GM18511 (cell line): ENCODE measurements at regions not wholly inside any gene's neighbourhood (a gene's known extent, or its start where the extent isn't known, plus 50 kb on each side); places are given as distances from the start of the nearest gene placed in this dataset.
"Not testable (repeated sequence)": the region's sequence is repeated elsewhere in the genome, so short reads cannot be mapped to it uniquely, and the experiment has no call there.

Source experiments
- ATAC-seq: cut with Tn5 transposase; IDR thresholded peaks from one replicate; pipeline ENCODE4 v1.9.1; 2021; ENCODE audit warnings: mild to moderate bottlenecking, moderate library complexity; ENCODE audit not compliant: unreplicated experiment

GRCh38 chr3:59374091-59374817 lies 324.4 kb upstream of the CFAP20DC start:
- ATAC-seq: no peak

- no peak for ATAC-seq
Observed at GRCh38 chr3:59372346-59372745, 322.5 kb upstream of the CFAP20DC start.

- ATAC-seq: no peak
Observed at GRCh38 chr3:59368900-59369675, 319.3 kb upstream of the CFAP20DC start.

- no peak for ATAC-seq
Observed at GRCh38 chr3:59367150-59367549, 317.3 kb upstream of the CFAP20DC start.

GRCh38 chr3:59366218-59366617 lies 316.4 kb upstream of the CFAP20DC start:
- no peak for ATAC-seq

- no peak for ATAC-seq
Observed at GRCh38 chr3:59364496-59364895, 314.7 kb upstream of the CFAP20DC start.

- ATAC-seq: not testable (repeated sequence)
Observed at GRCh38 chr3:59360312-59360711, 310.5 kb upstream of the CFAP20DC start.

- no peak for ATAC-seq
Observed at GRCh38 chr3:59341459-59341858, 291.6 kb upstream of the CFAP20DC start.

GRCh38 chr3:59339818-59340217 lies 290.0 kb upstream of the CFAP20DC start:
- ATAC-seq: no peak

GRCh38 chr3:59338934-59339333 lies 289.1 kb upstream of the CFAP20DC start:
- no peak for ATAC-seq

- no peak for ATAC-seq
Observed at GRCh38 chr3:59335338-59335737, 285.5 kb upstream of the CFAP20DC start.

- ATAC-seq: no peak
Observed at GRCh38 chr3:59334585-59334984, 284.8 kb upstream of the CFAP20DC start.

GRCh38 chr3:59327376-59327808 lies 277.6 kb upstream of the CFAP20DC start:
- ATAC-seq: no peak

- ATAC-seq: no peak
Observed at GRCh38 chr3:59326246-59327024, 276.6 kb upstream of the CFAP20DC start.

- no peak for ATAC-seq
Observed at GRCh38 chr3:59321881-59322540, 272.2 kb upstream of the CFAP20DC start.

GRCh38 chr3:59320080-59320479 lies 270.3 kb upstream of the CFAP20DC start:
- ATAC-seq: no peak

- ATAC-seq: no peak
Observed at GRCh38 chr3:59319442-59319841, 269.6 kb upstream of the CFAP20DC start.

GRCh38 chr3:59318881-59319280 lies 269.1 kb upstream of the CFAP20DC start:
- ATAC-seq: no peak

- ATAC-seq: no peak
Observed at GRCh38 chr3:59317386-59317785, 267.6 kb upstream of the CFAP20DC start.

GRCh38 chr3:59316688-59317275 lies 267.0 kb upstream of the CFAP20DC start:
- no peak for ATAC-seq

GRCh38 chr3:59313365-59313764 lies 263.5 kb upstream of the CFAP20DC start:
- peak; percentile 85 for ATAC-seq
